Cerebellar cortex (tissue), 1 donor: ENCODE measurements at regions not wholly inside any gene's neighbourhood (a gene's known extent, or its start where the extent isn't known, plus 50 kb on each side); places are given as distances from the start of the nearest gene placed in this dataset.
A peak's percentile ranks its signal among the peaks of the same experiment; 100 is the strongest.
"Not testable (repeated sequence)": the region's sequence is repeated elsewhere in the genome, so short reads cannot be mapped to it uniquely, and the experiment has no call there.

Experiments
- DNase-seq: peaks from one replicate; pipeline ENCODE4 v3.0.0-alpha.2; 2015; ENCODE audit warnings: low spot score

GRCh38 chr4:143819029-143819428 is 86.3 kb downstream of the GYPE start:
- DNase-seq: no peak

GRCh38 chr4:143817866-143818265 is 87.5 kb downstream of the GYPE start:
- DNase-seq: not testable (repeated sequence)

- not testable (repeated sequence) for DNase-seq
Observed at GRCh38 chr4:143815375-143815774, 90.0 kb downstream of the GYPE start.

- DNase-seq: not testable (repeated sequence)
Observed at GRCh38 chr4:143813431-143814154, 91.8 kb downstream of the GYPE start.

- not testable (repeated sequence) for DNase-seq
Observed at GRCh38 chr4:143791693-143792092, 91.2 kb upstream of the FREM3 start.

GRCh38 chr4:143790425-143790824 is 90.0 kb upstream of the FREM3 start:
- not testable (repeated sequence) for DNase-seq

- DNase-seq: not testable (repeated sequence)
Observed at GRCh38 chr4:143789618-143790017, 89.1 kb upstream of the FREM3 start.

GRCh38 chr4:143784567-143784966 is 84.1 kb upstream of the FREM3 start:
- no peak for DNase-seq

GRCh38 chr4:143782521-143782920 is 82.0 kb upstream of the FREM3 start:
- DNase-seq: no peak

- peak; percentile 23 for DNase-seq
Observed at GRCh38 chr4:143773998-143774895, 73.8 kb upstream of the FREM3 start.

GRCh38 chr4:143771269-143771668 is 70.8 kb upstream of the FREM3 start:
- no peak for DNase-seq

GRCh38 chr4:143768007-143768591 is 67.6 kb upstream of the FREM3 start:
- DNase-seq: no peak

- DNase-seq: no peak
Observed at GRCh38 chr4:143763587-143763986, 63.1 kb upstream of the FREM3 start.

GRCh38 chr4:143762511-143762910 is 62.0 kb upstream of the FREM3 start:
- DNase-seq: no peak
